ENCODE measurements at regions not wholly inside any gene's neighbourhood (a gene's known extent, or its start where the extent isn't known, plus 50 kb on each side); places are given as distances from the start of the nearest gene placed in this dataset.
"Not testable (repeated sequence)": the region's sequence is repeated elsewhere in the genome, so short reads cannot be mapped to it uniquely, and the experiment has no call there.

DNA sequence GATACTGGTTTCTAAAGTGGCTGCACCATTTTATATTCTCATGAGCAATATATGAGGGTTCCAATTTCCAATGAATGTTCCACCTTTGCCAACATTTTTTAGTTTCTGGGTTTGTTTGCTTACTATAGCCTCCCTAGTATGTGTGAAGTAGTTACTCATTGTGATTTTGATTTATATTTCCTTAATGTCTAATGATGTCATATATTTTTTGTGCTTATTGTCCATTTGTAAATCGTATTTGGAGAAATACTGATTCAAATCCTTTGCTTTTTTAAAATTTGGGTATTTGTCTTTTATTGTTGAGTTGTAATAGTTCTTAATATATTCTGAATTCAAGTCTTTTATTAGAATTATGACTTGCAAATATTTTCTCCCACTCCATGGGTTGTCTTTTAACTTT, 161.0 kb upstream of the C11orf58 start:
- Histone ChIP-seq H3K4me2 (no peak overlapping the region), H3K4me3 (ENCODE audit: low read depth in 2 of 2, low read length in 1 of 2) (no peak overlapping the region), H3F3A (replicated peaks; ENCODE audit: insufficient read depth) (no peaks in the 10 kb centered on the region), H2AFZ (ENCODE audit: low read depth) (no peak overlapping the region), H4K20me1 (ENCODE audit: insufficient read depth) (no peaks in the 10 kb centered on the region), H3K9me3 (no peaks in the 10 kb centered on the region), H3K36me3 (replicated peaks in 1 of 2; ENCODE audit: control insufficient read depth in 1 of 2, insufficient read depth in 2 of 2, low read length in 1 of 2) (no peaks in the 10 kb centered on the region), H3K27me3 (ENCODE audit: insufficient read depth) (no peaks in the 10 kb centered on the region), H3K79me2 (ENCODE audit: insufficient read depth) (no peaks in the 10 kb centered on the region), H3K9ac (no peak overlapping the region), H3K4me1 (ENCODE audit: control insufficient read depth in 1 of 2, insufficient read depth in 2 of 2, low read depth in 1 of 2, low read length in 1 of 2) (no peaks in the 10 kb centered on the region; a peak in 3 of 4 replicates), H3K9me2 (no peaks in the 10 kb centered on the region), H3K27ac (ENCODE audit: low read depth in 2 of 2, low read length in 1 of 2) (no peak overlapping the region)
- TF ChIP-seq, protein P1, sequence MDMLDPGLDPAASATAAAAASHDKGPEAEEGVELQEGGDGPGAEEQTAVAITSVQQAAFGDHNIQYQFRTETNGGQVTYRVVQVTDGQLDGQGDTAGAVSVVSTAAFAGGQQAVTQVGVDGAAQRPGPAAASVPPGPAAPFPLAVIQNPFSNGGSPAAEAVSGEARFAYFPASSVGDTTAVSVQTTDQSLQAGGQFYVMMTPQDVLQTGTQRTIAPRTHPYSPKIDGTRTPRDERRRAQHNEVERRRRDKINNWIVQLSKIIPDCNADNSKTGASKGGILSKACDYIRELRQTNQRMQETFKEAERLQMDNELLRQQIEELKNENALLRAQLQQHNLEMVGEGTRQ (IDR thresholded peaks at IDR 0.05; ENCODE audit: borderline replicate concordance, low read depth, low read length), result no peak
- TF ChIP-seq REST (IDR thresholded peaks at IDR 0.05; ENCODE audit: low read depth, low read length), result no peak
- CTCF ChIA-PET, result no interaction called here
- POLR2A ChIA-PET, result no interaction called here
- DNase-seq, result no peak
- WGBS (ENCODE audit: low lambda C conversion rate), result 12% methylated on average over 1 of the region's 1 CpG

DNA sequence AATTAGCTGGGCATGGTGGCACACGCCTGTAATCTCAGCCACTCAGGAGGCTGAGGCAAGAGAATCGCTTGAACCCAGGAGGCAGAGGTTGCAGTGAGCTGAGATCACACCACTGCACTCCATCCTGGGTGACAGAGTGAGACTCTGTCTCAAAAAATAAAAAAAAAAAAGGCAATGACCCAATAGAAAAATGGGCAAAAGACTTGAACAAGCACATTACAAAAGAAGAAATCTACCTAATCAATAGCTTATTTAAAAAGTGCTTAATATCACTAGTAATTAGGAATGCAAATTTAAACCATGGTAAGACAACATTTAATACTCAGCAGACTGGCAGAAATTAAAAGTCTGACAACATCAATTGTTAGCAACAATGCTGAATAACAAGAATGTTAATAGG, 163.6 kb upstream of the C11orf58 start:
- H3K4me2 ChIP-seq; H3K36me3 ChIP-seq (replicated peaks in 1 of 2; ENCODE audit: control insufficient read depth in 1 of 2, insufficient read depth in 2 of 2, low read length in 1 of 2); DNase-seq; H3K4me3 ChIP-seq (ENCODE audit: low read depth in 2 of 2, low read length in 1 of 2); H3K9me2 ChIP-seq; H3F3A ChIP-seq (replicated peaks; ENCODE audit: insufficient read depth); H3K27ac ChIP-seq (ENCODE audit: low read depth in 2 of 2, low read length in 1 of 2); H4K20me1 ChIP-seq (ENCODE audit: insufficient read depth); H2AFZ ChIP-seq (ENCODE audit: low read depth); H3K27me3 ChIP-seq (ENCODE audit: insufficient read depth); H3K4me1 ChIP-seq (ENCODE audit: control insufficient read depth in 1 of 2, insufficient read depth in 2 of 2, low read depth in 1 of 2, low read length in 1 of 2); H3K9me3 ChIP-seq; POLR2A ChIA-PET; H3K79me2 ChIP-seq (ENCODE audit: insufficient read depth); H3K9ac ChIP-seq: not testable (repeated sequence)
- 37% methylated on average over 2 of the region's 2 CpGs for WGBS (ENCODE audit: low lambda C conversion rate)
- CTCF ChIA-PET, result interaction anchor here (1.4 kb wide), 1 partner anchor 12 kb away, joined by 3 read pairs; no protein-coding TSS in a partner anchor

- Histone ChIP-seq H3K4me3 (ENCODE audit: low read depth in 2 of 2, low read length in 1 of 2) (no peak overlapping the region), H3K9ac (no peak overlapping the region), H3K27me3 (ENCODE audit: insufficient read depth) (no peaks in the 10 kb centered on the region), H3K9me3 (no peaks in the 10 kb centered on the region), H3K9me2 (no peaks in the 10 kb centered on the region), H2AFZ (ENCODE audit: low read depth) (no peak overlapping the region), H4K20me1 (ENCODE audit: insufficient read depth) (no peaks in the 10 kb centered on the region), H3K36me3 (replicated peaks in 1 of 2; ENCODE audit: control insufficient read depth in 1 of 2, insufficient read depth in 2 of 2, low read length in 1 of 2) (no peaks in the 10 kb centered on the region), H3F3A (replicated peaks; ENCODE audit: insufficient read depth) (no peaks in the 10 kb centered on the region), H3K27ac (ENCODE audit: low read depth in 2 of 2, low read length in 1 of 2) (no peak overlapping the region), H3K4me2 (no peak overlapping the region), H3K79me2 (ENCODE audit: insufficient read depth) (no peaks in the 10 kb centered on the region), H3K4me1 (ENCODE audit: control insufficient read depth in 1 of 2, insufficient read depth in 2 of 2, low read depth in 1 of 2, low read length in 1 of 2) (no peaks in the 10 kb centered on the region; a peak in 3 of 4 replicates)
- ChIA-PET CTCF (interaction anchor here (0.9 kb wide), 1 partner anchor 1296 kb away, joined by 4 read pairs; no protein-coding TSS in a partner anchor), POLR2A (no interaction called here)
- DNase-seq, result no peak
- TF ChIP-seq GATA2 (CRISPR knock-in tag; IDR thresholded peaks at IDR 0.05), result no peak
- TF ChIP-seq, protein P1 (IDR thresholded peaks at IDR 0.05; ENCODE audit: borderline replicate concordance, low read depth, low read length), result no peak
- TF ChIP-seq, protein P2, sequence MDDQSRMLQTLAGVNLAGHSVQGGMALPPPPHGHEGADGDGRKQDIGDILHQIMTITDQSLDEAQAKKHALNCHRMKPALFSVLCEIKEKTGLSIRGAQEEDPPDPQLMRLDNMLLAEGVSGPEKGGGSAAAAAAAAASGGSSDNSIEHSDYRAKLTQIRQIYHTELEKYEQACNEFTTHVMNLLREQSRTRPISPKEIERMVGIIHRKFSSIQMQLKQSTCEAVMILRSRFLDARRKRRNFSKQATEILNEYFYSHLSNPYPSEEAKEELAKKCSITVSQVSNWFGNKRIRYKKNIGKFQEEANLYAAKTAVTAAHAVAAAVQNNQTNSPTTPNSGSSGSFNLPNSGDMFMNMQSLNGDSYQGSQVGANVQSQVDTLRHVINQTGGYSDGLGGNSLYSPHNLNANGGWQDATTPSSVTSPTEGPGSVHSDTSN (IDR thresholded peaks at IDR 0.05), result no peak
- TF ChIP-seq YY1 (IDR thresholded peaks at IDR 0.05; ENCODE audit: low read depth), result no peak
- no peak for TF ChIP-seq TCF12 (IDR thresholded peaks at IDR 0.05)
- TF ChIP-seq NRF1 (IDR thresholded peaks at IDR 0.05; ENCODE audit: low read depth, low read length), result no peak
- no peak for TF ChIP-seq USF1 (IDR thresholded peaks at IDR 0.05; ENCODE audit: borderline replicate concordance, low read depth)
- TF ChIP-seq POLR2AphosphoS5 (IDR thresholded peaks at IDR 0.05; ENCODE audit: low read depth, low read length), result no peak
- TF ChIP-seq IRF3 (IDR thresholded peaks at IDR 0.05; ENCODE audit: low read depth, low read length), result no peak
- TF ChIP-seq, protein P3, sequence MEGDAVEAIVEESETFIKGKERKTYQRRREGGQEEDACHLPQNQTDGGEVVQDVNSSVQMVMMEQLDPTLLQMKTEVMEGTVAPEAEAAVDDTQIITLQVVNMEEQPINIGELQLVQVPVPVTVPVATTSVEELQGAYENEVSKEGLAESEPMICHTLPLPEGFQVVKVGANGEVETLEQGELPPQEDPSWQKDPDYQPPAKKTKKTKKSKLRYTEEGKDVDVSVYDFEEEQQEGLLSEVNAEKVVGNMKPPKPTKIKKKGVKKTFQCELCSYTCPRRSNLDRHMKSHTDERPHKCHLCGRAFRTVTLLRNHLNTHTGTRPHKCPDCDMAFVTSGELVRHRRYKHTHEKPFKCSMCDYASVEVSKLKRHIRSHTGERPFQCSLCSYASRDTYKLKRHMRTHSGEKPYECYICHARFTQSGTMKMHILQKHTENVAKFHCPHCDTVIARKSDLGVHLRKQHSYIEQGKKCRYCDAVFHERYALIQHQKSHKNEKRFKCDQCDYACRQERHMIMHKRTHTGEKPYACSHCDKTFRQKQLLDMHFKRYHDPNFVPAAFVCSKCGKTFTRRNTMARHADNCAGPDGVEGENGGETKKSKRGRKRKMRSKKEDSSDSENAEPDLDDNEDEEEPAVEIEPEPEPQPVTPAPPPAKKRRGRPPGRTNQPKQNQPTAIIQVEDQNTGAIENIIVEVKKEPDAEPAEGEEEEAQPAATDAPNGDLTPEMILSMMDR (IDR thresholded peaks at IDR 0.05), result no peak
These were observed 165.5 kb upstream of the C11orf58 start for GRCh38 chr11:16572945-16573344.

Data from SK-N-SH (cell line).